ENCODE measurements at regions not wholly inside any gene's neighbourhood (a gene's known extent, or its start where the extent isn't known, plus 50 kb on each side); places are given as distances from the start of the nearest gene placed in this dataset.

DNA sequence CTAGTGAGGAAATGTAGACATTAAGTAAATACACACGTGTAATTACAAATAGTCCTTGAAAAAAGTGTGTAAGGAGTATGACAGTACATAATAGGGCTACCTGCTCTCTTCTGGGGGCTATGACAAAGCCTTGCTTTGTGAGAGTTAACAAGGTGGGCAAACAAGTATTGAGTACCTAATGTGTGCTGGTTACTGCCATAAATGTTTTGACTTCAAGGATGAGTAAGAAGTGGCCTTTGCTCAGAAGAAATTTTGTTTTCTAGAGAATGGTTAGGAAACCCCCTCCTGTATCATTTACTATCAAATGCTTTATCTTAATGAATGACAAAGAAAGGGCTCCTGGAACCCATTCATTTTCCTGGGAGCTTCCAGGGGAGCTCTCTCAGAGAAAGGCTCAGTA, 167.0 kb upstream of the CASK start:
- TF ChIP-seq, protein P1, sequence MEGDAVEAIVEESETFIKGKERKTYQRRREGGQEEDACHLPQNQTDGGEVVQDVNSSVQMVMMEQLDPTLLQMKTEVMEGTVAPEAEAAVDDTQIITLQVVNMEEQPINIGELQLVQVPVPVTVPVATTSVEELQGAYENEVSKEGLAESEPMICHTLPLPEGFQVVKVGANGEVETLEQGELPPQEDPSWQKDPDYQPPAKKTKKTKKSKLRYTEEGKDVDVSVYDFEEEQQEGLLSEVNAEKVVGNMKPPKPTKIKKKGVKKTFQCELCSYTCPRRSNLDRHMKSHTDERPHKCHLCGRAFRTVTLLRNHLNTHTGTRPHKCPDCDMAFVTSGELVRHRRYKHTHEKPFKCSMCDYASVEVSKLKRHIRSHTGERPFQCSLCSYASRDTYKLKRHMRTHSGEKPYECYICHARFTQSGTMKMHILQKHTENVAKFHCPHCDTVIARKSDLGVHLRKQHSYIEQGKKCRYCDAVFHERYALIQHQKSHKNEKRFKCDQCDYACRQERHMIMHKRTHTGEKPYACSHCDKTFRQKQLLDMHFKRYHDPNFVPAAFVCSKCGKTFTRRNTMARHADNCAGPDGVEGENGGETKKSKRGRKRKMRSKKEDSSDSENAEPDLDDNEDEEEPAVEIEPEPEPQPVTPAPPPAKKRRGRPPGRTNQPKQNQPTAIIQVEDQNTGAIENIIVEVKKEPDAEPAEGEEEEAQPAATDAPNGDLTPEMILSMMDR (IDR thresholded peaks at IDR 0.05) = no peak
- no peak for TF ChIP-seq EP300 (IDR thresholded peaks at IDR 0.05; ENCODE audit: low read depth)
- no peak for TF ChIP-seq POLR2A (IDR thresholded peaks at IDR 0.05)

All from transverse colon (tissue), 3 donors.